Ovary (tissue), 3 donors: ENCODE measurements at regions not wholly inside any gene's neighbourhood (a gene's known extent, or its start where the extent isn't known, plus 50 kb on each side); places are given as distances from the start of the nearest gene placed in this dataset.

Source experiments
- EP300 ChIP-seq: sonication (generic); formaldehyde crosslinking; IDR thresholded peaks from one replicate; pipeline ENCODE4 v1.6.1; 2017; ENCODE audit warnings: antibody characterized with exemption
- TF ChIP-seq, protein P1 (sequence below), 3 donors: fragments of 450-650 bp in 2 of 3; fragments of 200-600 bp in 1 of 3; IDR thresholded peaks; one replicate each; pipeline versions ENCODE4 v1.5.1 to v1.8.0; 2016 to 2022; ENCODE audit warnings: antibody characterized with exemption in 3 of 3, mild to moderate bottlenecking in 1 of 3
- donor health status: DM: no; HTN: no; CAD: no.

- TF ChIP-seq, protein P1, sequence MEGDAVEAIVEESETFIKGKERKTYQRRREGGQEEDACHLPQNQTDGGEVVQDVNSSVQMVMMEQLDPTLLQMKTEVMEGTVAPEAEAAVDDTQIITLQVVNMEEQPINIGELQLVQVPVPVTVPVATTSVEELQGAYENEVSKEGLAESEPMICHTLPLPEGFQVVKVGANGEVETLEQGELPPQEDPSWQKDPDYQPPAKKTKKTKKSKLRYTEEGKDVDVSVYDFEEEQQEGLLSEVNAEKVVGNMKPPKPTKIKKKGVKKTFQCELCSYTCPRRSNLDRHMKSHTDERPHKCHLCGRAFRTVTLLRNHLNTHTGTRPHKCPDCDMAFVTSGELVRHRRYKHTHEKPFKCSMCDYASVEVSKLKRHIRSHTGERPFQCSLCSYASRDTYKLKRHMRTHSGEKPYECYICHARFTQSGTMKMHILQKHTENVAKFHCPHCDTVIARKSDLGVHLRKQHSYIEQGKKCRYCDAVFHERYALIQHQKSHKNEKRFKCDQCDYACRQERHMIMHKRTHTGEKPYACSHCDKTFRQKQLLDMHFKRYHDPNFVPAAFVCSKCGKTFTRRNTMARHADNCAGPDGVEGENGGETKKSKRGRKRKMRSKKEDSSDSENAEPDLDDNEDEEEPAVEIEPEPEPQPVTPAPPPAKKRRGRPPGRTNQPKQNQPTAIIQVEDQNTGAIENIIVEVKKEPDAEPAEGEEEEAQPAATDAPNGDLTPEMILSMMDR (IDR thresholded peaks at IDR 0.05) = no peak
- TF ChIP-seq EP300 = no peak
These were observed 1092.0 kb downstream of the DIPK2A start for GRCh38 chr3:145063616-145064015.
